ENCODE measurements at regions not wholly inside any gene's neighbourhood (a gene's known extent, or its start where the extent isn't known, plus 50 kb on each side); places are given as distances from the start of the nearest gene placed in this dataset.
"Not testable (repeated sequence)": the region's sequence is repeated elsewhere in the genome, so short reads cannot be mapped to it uniquely, and the experiment has no call there.

DNA sequence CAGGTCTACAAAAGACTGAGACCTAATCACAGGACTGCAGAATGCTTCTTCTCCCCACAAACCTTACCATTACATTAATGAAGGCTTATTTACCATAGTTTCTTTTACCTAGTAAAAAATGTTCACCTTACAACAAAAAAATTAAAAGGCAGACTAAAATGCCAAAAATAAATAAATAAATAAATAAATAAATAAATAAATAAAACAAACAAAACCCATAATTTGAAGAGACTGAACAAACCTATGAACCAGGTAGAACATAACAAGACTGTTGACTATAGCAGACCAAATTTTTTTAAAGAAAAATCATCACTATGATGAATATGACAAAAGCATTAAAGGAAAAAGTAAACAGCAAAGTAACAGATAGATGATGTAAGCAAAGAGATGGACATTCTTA is 946.3 kb downstream of the EPHA7 start:
- DNase-seq, result no peak

DNA sequence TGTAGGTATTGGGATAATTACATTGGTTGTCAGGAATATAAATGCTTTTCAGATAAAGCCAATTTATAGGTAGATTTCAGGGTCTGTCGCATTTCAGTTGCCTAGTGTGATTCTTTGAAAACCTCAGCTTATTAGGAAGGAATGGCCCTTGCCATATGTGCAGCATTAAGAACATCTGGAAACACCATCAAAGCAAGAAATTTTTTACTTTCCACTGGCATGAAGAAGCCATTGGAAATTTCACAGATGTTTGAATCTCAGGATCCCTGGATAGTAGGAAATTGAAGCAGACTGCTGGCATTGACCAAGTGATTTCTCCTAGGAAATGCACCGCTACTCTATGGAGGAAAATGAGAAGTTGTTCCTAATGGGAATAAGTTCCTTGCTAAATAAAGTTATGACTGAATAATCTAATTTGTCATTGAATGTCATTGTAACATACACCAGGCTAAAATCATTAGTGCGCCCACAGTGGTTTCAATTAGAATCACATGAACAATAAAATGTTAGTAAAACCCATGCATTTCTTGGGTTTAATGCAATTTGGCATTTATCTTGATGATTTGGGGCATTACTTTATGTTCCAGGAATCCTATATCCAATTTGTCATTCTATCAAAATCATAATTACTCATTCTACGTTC is 950.1 kb downstream of the EPHA7 start:
- no peak for DNase-seq

DNA sequence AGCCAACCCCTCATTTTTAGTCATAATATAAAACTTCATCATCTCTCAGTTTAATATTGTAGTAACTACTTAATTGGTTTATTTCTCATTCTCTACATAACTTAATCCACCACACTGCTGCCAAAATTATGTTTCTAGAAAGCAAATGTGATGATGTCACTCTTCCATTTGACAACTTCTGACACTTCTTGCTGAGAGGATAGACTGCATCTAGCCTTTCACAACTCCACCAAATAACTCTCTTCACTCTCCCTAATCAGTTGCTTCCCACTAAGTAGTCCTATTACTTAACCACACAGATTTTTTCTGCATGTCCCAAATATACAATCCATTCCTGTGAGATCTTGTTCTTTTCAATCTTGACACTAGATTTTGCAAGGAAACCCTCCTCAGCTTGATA is 951.3 kb downstream of the EPHA7 start:
- no peak for DNase-seq

DNA sequence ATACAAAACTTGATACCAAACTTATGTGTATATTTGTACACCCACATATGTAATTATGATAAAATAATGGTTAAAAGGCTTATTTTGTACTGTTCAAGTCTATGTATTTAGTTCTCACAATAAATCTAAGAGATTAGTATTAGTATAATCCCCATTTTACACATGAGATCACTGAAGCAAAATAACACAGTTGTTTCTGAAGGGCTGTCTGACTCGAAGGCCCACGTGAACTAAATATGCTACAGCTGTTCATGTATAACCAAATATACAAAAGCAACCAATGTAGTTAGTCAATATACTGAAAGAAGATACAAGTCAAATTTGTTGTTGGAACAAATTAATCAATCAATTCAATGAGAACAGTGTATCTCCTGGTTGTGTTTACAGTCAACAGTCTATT is 959.2 kb downstream of the EPHA7 start:
- DNase-seq, result no peak

DNA sequence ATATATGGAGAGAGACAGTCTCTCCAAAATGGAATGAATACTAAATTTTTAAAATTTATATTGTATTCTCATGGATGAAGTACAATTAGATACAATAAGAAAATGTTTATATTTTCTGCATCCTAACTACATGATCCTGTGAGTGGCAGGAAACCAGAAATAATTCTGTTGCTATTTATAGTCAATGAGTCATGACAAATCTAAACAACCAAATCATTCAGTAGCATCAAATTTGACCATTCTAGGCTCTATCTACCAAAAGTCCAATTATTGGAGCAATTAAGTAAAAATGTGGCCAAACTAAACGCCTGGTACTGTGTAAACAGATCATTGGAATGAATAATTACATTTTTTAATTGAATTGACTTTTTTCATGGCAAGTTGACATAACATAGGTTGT is 959.8 kb downstream of the EPHA7 start:
- DNase-seq, result no peak

DNA sequence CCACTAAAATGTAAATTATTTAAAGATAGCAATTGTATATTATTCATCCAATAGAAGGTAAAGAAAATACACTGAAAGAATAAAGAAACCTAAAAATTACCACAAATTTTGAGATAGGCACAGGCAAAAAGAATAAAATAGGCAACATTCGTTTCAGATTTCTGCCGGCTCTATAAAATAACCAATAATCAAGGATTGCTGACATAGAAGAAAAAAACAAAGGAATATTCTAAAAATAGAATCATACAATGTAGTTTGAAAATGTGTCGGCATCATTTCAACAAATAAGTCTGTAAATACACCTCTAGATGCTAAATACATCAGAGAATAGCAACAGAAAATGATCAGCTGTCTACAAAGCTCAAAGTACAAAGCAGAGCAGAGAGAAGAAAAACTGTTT is 973.3 kb downstream of the EPHA7 start:
- DNase-seq, result no peak

DNA sequence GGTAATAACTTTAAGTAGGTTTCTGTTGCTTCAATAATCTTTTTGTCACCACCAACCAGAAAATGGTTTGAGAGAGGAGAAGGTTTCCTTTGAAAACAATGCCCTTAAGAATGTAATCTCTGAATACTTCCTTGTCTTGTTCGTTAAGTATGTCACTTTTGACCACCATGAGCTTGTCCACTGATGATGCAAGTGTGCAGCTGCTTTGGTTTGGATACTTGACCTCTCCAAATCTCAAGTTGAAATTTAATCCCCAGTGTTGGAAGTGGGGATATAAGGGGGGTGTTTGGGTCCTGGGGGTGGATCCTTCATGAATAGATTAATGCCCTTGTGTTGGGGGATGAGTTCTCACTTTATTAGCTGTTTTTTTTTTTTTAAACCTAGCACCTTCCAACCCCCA is 985.4 kb downstream of the EPHA7 start:
- DNase-seq, result no peak

DNA sequence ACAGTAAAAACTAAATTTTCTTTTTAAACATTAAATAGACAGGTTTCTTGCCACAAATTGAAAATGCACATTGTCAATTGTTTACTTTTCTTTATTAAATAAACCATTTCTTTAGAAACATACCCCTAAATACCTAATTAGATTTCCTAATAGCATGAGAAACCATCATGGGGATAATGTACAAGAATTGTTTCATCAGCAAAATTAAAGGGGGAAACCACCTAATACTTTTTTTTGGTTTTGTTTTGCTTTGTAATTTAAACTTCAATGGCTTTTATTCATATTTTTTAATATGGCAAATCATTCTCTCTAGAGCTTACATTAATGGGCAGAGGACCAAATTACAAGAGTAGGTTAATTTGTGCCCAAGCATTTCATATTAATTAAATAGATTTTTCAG is 987.9 kb downstream of the EPHA7 start:
- no peak for DNase-seq

DNA sequence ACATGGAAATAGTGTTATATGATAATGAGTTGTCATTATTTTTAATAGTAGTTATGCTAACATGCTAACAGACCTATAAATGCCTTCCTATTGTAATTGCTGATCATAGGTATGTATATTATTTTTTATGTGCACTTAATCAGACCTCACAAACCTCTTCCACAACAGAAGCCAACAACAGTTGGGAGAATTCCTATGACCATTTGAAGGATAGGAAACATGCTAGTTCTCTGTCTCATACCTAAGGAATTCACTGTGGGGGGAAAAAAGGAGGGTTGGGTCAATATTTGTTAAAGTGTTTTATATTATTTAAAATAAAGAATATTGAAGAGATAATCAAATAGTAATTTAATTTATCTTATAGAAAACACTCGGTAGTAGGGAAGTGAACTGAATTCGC is 990.9 kb downstream of the EPHA7 start:
- DNase-seq, result no peak

DNA sequence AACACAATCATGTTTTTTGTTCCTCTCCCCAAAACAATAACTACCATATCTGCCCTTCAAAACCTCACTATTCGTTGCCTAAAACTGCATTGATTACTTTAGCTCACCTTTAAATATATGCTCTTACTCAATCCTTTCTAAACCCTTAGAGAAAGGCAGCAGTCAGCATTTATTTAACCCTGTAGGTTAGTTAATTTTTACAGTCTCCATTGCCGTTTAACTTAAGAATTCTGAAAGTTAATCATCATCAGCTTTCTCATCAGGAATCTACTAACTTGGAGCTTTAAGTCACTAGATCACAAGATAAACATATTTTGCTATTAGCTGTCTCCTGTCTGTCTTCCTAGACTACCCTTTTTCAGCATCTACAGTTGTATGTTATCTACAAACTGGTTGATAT is 991.9 kb downstream of the EPHA7 start:
- no peak for DNase-seq

DNA sequence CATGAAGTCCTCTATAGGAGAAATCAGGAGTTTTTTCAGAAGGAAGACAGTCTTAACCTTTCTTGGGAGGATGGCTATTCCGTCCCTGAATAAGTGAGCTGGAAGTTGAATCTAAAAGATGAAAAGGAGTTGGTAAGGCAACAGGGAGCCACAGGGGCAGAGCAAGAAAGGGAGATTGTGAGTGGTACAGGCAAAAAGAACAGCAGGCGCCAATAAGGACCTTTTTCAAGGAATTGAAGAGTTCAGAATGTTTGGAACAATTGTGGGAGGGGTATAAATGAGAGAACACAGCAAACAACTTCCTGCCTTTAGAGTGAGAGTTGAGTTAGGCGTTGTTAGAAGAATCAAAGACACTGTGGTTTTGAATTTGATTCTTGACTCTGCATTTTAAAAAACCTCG is 1003.7 kb downstream of the EPHA7 start:
- DNase-seq, result no peak

DNA sequence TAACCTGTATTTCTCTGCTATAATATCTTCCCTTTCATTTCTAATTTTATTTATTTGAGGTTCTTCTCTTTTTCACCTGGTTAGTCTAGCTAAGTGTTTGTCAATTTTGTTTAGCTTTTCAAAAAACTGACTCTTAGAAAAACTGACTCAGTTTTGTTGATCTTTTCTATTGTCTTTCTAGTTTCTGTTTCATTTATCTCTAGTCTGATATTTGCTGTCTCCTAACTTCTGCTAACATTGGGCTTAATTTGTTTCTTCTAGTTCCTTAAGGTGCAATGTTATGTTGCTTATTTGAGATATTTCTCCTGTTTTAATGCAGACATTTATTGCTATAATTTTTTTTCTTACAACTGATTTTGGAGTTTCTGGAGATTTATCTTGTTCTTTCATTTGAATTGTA is 1011.0 kb downstream of the EPHA7 start:
- DNase-seq, result no peak

DNA sequence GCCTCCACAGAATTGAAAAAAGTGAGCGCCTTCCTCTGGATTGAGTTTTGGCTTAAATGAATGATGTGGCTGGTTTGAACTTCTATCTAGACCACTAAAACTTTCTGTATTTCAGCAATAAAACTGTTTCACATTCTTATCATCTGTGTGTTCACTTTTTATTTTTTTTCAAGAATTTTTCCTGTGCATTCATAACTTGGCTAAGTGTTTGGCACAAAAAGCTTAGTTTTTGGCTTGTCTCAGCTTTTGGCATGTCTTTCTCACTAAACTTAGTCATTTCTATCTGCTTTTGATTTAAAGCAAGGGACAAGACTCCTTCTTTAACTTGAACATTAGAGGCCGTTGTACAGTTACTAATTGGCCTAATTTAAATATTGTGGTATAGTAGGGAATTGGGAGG is 1015.1 kb downstream of the EPHA7 start:
- peak; percentile 2 for DNase-seq

DNA sequence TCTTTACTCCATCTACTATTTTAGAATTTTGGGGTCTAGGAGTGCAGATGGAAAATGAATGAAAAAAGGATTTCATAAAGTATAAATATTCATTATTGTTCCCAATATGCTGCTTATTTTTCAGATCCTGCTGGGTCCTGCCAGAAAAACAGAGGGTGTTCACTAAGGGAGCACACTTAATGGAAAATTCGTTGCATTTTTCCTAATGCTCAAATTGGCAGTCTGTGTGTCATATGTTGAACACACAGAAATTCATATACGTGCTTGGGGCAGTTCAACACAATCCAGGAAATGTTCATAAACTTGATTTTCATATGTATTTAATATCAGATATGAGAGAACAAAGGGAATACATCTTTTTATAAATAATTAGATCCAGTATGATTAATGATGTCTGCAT is 1019.4 kb downstream of the EPHA7 start:
- DNase-seq, result no peak

DNA sequence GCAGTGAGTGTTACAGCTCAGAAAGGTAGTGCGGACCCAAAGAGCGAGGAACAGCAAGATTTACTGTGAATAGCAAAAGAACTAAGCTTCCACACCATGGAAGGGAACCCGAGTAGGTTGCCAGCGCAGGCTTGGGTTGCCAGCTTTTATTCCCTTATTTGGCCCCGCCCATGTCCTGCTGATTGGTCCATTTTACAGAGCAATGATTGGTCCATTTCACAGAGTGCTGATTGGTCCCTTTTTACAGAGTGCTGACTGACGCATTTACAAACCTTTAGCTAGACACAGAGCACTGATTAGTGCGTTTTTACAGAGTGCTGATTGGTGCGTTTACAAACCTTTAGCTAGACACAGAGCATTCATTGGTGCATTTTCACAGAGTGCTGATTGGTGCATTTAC is 1030.7 kb downstream of the EPHA7 start:
- DNase-seq, result not testable (repeated sequence)

DNA sequence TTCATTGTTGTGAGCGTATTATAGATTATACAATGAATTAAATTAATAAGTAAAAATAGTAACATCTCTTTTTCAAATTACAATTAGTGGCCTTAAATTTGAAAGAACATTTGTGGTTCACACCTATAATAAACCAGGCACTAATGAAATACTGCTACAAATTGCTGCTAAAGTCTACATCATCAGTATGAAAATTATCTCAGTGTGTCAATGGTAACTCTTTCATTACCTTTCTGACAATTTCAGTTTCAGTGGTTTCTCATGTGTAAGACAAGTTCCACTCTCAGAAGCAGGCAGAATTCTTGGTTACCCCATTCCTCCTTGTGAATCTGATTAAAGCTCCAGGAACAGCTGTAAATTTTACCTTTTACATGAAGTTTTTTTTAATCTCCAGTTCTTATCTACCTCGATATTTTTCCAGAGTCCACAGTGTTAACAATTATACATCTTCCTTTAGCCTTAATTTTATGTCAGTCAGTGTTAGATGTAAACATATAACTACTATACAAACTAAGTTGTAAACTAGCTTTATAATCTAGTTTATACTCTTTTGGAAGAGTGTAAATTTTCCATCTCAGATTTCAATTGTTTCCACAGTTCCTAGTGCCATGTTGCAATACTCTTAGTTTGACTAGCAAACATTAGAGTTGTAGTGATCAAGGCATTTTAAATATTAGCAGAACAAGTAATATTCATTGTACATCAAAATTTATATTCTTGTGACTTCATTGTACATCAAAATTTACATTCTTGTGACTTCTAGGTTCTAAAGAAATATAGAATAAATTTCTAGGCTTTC is 1038.4 kb downstream of the EPHA7 start:
- DNase-seq, result no peak

DNA sequence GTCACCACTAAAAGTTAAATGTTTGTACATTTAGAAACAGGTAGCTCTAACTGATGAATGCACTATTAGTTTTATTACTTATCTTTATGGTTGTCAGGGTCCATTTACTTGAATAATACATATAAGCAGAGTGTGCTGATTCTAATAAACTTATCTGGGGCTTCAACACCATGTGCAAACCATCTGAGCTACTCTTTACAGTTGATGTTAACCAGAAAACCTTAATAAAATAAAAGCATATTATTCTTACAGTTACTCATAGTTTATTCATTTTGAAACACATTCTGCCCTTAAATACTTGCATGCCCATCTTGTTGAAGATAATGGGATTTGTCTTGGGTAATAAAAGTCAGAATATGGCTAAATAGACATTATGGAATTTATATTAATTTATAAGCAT is 1042.2 kb downstream of the EPHA7 start:
- no peak for DNase-seq

DNA sequence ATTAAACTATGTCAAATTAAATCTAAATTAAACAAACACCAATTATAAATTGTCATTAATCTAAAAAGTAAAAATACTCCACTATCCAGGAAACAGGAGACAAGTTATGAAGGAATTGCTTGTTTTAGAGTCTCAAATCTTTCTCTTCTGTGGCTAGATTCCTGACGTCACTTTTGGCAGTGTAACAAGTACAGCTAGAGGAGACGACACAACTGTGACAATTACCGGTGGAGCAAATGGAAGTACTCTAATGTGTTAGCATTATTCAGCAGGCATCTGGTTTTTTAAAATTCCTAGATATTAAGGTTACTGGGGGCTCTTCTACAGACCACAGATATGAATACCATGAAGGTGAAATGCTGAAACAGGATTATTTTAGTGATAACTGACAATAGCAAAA is 1042.7 kb downstream of the EPHA7 start:
- DNase-seq, result no peak

DNA sequence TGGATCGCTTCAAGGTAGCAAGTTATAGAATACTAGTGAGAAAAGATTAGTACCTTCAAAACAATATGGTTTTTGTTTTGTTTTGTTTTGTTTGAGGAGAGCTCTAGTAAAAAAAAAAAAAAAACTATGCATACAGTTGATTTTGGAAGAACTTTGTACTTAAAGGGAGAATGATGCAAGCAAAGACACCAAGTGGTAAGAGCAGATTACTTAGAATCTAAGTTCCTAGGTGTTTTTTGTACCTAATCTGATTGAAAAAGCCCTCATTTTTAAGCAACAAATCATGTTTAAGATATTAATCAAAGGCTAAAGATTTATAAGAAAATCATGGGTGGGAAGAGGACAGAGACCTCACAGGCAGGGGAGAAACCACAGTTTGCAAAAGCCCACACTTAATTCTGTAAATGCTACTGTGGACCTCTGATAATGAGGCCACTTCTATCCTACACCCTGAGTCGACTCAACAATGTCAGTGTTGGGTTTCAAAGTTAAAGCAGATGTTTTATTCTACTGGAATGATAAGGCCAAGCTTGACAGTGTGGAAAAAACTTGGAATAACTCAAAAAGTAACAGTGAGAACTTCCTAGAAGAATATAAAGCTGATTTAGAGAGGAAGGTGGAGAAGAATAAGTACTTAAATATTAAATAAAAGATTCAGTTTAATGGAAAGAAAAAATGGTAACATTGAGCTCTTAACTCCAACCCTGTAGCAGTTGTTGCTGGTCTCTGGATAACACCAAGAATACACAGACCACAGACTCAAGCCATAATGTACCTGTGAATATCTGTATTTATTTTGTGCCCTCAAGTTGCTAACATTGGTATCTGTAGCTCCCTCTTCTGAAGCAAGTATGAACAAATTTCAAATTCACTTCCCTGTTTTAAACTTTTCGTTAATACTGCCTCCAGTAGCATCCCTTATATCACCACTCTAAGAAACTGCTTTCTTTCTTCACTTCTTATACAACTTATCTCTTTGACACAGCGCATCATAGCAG is 1047.8 kb downstream of the EPHA7 start:
- no peak for DNase-seq

DNA sequence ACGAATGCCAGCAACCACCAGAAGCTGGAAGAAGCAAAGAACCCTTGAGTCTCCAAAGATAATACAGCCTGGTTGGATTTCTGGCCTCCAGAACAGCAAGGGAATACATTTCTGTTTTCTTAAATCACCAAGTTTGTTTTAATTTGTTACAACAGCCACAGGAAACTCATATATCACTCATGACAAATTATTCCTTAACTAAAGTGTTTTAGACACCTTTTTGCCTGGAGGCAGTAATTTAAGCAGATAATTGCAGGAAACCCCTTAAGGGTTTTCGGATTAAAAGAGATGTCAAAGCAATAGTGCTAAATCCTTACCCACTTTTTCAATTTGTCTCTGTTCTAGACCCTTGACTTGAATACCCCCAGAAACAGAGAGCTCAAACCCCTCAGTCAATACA is 1050.0 kb downstream of the EPHA7 start:
- DNase-seq, result no peak

DNA sequence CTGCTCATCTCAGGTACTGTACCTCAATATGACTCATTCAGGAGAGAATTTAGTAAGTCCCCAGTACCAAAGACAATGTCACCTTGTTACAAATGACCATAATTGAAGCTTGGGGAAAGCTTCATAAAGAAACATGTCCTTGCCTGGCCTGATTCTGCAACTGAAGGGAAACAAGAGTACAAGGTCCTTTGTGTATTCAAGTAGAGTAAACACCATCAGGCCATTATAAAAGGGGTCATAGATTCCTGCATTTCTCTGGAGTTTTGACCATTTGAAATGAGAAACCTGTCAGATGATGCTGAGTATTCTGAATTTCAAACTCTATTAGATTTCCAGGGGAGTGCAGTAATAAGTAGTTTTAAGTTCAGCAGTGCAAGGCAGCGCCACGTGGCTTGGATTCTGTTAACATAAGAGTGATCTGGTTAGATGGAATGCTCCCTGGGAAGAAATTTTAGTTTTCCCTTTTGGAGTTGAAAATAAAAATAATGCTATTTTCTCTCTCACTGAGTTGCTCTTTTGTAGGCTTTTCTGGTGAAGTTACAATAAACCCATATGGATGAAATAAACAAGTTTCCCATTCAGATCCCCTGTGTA is 1054.3 kb downstream of the EPHA7 start:
- peak; percentile 6 for DNase-seq

DNA sequence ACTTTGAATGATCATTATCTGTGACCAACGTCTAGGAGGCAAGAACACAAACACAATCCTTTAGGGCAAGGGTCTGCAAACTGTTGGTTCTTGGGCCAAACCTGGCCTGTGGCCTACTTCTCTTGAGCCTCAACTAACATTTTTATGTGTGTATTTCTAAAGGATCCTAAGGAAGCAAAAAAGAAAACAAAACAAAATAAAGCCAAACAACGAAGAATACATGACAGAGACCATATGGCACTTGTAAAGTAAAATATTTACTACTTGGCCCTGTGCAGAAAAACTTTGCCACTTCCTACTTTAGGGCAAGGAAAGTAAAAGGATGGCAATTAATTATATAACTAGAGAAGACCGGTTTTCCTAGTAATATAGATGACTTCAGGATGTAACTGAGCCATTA is 1056.2 kb downstream of the EPHA7 start:
- no peak for DNase-seq

DNA sequence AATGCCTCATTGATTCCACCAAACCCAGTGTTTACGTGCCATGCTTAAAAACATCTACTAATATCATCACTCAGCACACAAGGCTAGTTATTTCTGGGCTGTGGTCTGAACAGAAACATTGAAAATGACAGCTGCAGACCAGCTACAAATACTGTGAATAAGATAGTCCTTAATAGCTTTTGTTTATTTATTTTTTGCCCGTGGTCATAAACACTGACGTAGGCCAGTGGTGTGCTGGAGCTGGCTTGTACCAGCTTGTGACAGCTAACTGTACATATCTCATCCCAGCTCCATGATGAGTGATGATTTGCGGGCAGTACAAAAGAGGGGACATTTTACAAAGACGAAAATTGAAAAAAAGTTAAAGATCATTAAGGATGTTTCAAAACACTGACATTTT is 1057.0 kb downstream of the EPHA7 start:
- no peak for DNase-seq

All from fibroblast of upper back skin (primary cell).